Glutamatergic neuron (in vitro differentiated cells): ENCODE measurements at regions not wholly inside any gene's neighbourhood (a gene's known extent, or its start where the extent isn't known, plus 50 kb on each side); places are given as distances from the start of the nearest gene placed in this dataset.

Experiments
- DNase-seq: peaks from one replicate; pipeline ENCODE4 v3.0.0; 2022
- H3K27ac Mint-ChIP-seq: one replicate; pipeline ENCODE4 v1.8.0; 2020; ENCODE audit warnings: mild to moderate bottlenecking, mixed read lengths, inconsistent platforms; ENCODE audit not compliant: unreplicated experiment
- H3K27me3 Mint-ChIP-seq: one replicate; pipeline ENCODE4 v1.8.0; 2020; ENCODE audit warnings: mild to moderate bottlenecking, moderate library complexity, mixed read lengths, inconsistent platforms; ENCODE audit not compliant: unreplicated experiment
- H3K36me3 Mint-ChIP-seq: one replicate; pipeline ENCODE4 v1.8.0; 2020; ENCODE audit warnings: mild to moderate bottlenecking, mixed read lengths, inconsistent platforms; ENCODE audit not compliant: unreplicated experiment
- H3K4me1 Mint-ChIP-seq: one replicate; pipeline ENCODE4 v1.8.0; 2020; ENCODE audit warnings: mild to moderate bottlenecking, low read depth, mixed read lengths, inconsistent platforms; ENCODE audit not compliant: unreplicated experiment
- H3K4me3 Mint-ChIP-seq: one replicate; pipeline ENCODE4 v1.8.0; 2020; ENCODE audit warnings: mild to moderate bottlenecking, mixed read lengths, inconsistent platforms; ENCODE audit not compliant: unreplicated experiment
- H3K9me3 Mint-ChIP-seq: one replicate; pipeline ENCODE4 v1.8.0; 2020; ENCODE audit warnings: mild to moderate bottlenecking, moderate library complexity, mixed read lengths, inconsistent platforms; ENCODE audit not compliant: unreplicated experiment
- TF ChIP-seq, protein P1 (sequence below): fragments of 200-600 bp; sonication (generic); IDR thresholded peaks from one replicate; pipeline ENCODE4 v1.5.0; 2021; ENCODE audit not compliant: partially characterized antibody, unreplicated experiment

DNA sequence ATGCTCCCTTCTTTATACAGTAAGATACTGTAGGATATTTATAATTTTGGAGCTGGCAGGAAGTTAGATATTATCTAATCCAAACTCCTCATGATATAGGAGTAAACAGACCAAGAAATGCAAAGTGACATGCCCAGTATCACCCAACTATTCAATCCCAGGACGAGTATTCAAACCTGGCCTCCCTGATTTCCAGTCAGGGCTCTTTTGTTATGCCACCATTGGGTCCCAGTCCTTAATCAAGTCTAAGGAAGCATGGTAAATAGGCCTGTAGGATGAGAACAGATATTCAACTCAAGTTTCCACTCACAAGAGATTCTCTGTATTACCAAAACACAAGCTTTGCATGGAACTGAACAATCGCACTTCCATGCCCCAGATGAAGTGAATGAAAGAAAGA lies 484.0 kb upstream of the API5 start:
- no peak overlapping the region for H3K27ac Mint-ChIP-seq

GRCh38 chr11:42837994-42838393 lies 473.8 kb upstream of the API5 start:
- H3K27ac Mint-ChIP-seq = no peak overlapping the region
- no peaks in the 10 kb centered on the region for H3K36me3 Mint-ChIP-seq
- TF ChIP-seq, protein P1, sequence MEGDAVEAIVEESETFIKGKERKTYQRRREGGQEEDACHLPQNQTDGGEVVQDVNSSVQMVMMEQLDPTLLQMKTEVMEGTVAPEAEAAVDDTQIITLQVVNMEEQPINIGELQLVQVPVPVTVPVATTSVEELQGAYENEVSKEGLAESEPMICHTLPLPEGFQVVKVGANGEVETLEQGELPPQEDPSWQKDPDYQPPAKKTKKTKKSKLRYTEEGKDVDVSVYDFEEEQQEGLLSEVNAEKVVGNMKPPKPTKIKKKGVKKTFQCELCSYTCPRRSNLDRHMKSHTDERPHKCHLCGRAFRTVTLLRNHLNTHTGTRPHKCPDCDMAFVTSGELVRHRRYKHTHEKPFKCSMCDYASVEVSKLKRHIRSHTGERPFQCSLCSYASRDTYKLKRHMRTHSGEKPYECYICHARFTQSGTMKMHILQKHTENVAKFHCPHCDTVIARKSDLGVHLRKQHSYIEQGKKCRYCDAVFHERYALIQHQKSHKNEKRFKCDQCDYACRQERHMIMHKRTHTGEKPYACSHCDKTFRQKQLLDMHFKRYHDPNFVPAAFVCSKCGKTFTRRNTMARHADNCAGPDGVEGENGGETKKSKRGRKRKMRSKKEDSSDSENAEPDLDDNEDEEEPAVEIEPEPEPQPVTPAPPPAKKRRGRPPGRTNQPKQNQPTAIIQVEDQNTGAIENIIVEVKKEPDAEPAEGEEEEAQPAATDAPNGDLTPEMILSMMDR = no peak
- no peak for DNase-seq
- no peak overlapping the region for H3K4me3 Mint-ChIP-seq
- peaks cover 7% of the 10 kb centered on the region for H3K4me1 Mint-ChIP-seq
- no peaks in the 10 kb centered on the region for H3K9me3 Mint-ChIP-seq
- H3K27me3 Mint-ChIP-seq = no peaks in the 10 kb centered on the region

More for the DNA sequence above, 484.0 kb upstream of the API5 start:
- Mint-ChIP-seq H3K4me1 (no peaks in the 10 kb centered on the region), H3K9me3 (no peaks in the 10 kb centered on the region), H3K27me3 (no peaks in the 10 kb centered on the region), H3K4me3 (no peak overlapping the region), H3K36me3 (no peaks in the 10 kb centered on the region)
- TF ChIP-seq, protein P1 = no peak
- DNase-seq = no peak

GRCh38 chr11:42840176-42840829 lies 471.5 kb upstream of the API5 start:
- peaks cover 7% of the 10 kb centered on the region for H3K4me1 Mint-ChIP-seq
- peaks cover 4% of the 10 kb centered on the region for H3K9me3 Mint-ChIP-seq
- no peaks in the 10 kb centered on the region for H3K36me3 Mint-ChIP-seq
- TF ChIP-seq, protein P1 = no peak
- H3K27me3 Mint-ChIP-seq = peaks cover 2% of the 10 kb centered on the region
- H3K4me3 Mint-ChIP-seq = no peak overlapping the region
- no peak overlapping the region for H3K27ac Mint-ChIP-seq
- no peak for DNase-seq

GRCh38 chr11:42840860-42841259 lies 470.9 kb upstream of the API5 start:
- H3K27me3 Mint-ChIP-seq = peaks cover 2% of the 10 kb centered on the region
- H3K4me1 Mint-ChIP-seq = peaks cover 7% of the 10 kb centered on the region
- no peak overlapping the region for H3K27ac Mint-ChIP-seq
- peaks cover 4% of the 10 kb centered on the region for H3K9me3 Mint-ChIP-seq
- H3K36me3 Mint-ChIP-seq = no peaks in the 10 kb centered on the region
- TF ChIP-seq, protein P1 = no peak
- DNase-seq = no peak
- no peak overlapping the region for H3K4me3 Mint-ChIP-seq

- peaks cover 7% of the 10 kb centered on the region for H3K4me1 Mint-ChIP-seq
- peaks cover 2% of the 10 kb centered on the region for H3K27me3 Mint-ChIP-seq
- H3K9me3 Mint-ChIP-seq = peaks cover 4% of the 10 kb centered on the region
- H3K4me3 Mint-ChIP-seq = no peak overlapping the region
- no peak overlapping the region for H3K27ac Mint-ChIP-seq
- no peak for DNase-seq
- TF ChIP-seq, protein P1 = no peak
- no peaks in the 10 kb centered on the region for H3K36me3 Mint-ChIP-seq
Measured at GRCh38 chr11:42841556-42841955, 470.2 kb upstream of the API5 start.
